Activated CD8-positive, alpha-beta memory T cell treated with anti-CD3 and anti-CD28 coated beads, Interleukin-2, amount 50 U/mL, for 1 hour (primary cell): ENCODE measurements at regions not wholly inside any gene's neighbourhood (a gene's known extent, or its start where the extent isn't known, plus 50 kb on each side); places are given as distances from the start of the nearest gene placed in this dataset.

ENCODE experiments used
- DNase-seq: peaks from one replicate; pipeline ENCODE4 v3.0.0-alpha.2; 2020; ENCODE audit errors: extremely low read depth

DNA sequence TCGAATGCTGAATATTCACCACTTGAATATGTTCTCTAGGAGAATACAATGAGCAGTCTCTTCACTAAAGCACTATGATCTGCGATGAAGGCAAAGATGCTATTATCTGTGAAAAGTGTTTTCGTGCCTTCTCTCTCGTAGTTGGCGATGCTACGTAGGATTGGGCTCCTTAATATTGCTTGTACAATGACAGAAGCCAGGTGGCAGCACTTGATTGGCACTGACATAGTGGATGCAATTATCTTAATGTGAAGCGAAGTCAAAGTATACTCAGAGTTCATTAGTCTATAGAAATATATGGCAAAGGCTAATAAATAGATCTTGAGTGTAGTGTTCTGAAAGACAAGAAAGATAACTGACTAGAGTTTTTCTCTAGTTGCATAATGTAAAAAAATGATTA lies 1135.7 kb upstream of the AGA start:
- DNase-seq, result no peak

DNA sequence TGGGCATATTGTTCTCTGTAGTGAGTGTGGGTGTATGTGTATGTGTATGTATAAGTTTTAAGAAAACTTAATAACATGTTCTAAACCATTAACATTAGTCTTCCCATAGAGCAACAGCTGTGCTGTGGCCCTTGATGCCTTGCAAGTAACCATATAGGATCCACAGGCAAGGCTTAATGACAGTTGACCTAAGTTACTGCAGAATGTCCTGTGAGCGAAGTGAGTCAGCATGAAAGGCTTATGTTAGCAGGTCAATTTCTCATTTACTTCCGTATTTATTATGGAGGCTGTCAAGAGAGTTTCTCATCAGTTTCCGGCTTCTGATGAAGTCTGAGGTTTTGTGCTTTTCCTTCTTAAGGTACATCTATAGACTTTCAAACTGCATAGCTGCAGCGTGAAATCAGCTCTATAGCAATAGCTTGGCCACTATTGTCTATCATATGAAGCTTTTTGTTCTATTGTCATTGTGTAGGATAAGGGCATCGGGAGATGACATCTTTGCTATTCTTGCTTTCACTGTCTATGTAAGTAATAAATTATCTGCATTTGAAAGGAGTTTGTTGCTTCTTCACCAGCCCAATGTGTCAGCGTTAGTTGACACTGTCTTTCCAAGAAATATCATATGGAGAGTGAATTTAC lies 1153.4 kb upstream of the AGA start:
- DNase-seq, result no peak

DNA sequence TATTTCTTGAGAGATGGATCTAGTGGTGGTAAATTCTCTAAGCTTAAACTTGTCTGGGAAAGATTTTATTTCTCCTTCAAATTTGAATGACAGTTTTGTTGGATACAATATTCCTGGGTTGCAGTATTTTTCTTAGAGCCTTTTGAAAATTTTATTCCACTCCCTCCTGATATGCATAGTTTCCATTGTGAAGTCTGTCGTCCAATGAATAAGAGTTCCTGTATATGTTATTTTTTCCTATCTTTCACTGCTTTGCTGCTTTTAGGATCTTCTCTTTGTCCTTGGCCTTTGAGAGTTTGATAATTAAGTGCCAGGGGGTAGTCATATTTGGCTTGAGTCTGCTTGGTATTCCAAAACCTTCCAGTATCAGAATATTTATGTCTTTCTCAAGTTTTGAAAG lies 1156.4 kb upstream of the AGA start:
- DNase-seq, result no peak

DNA sequence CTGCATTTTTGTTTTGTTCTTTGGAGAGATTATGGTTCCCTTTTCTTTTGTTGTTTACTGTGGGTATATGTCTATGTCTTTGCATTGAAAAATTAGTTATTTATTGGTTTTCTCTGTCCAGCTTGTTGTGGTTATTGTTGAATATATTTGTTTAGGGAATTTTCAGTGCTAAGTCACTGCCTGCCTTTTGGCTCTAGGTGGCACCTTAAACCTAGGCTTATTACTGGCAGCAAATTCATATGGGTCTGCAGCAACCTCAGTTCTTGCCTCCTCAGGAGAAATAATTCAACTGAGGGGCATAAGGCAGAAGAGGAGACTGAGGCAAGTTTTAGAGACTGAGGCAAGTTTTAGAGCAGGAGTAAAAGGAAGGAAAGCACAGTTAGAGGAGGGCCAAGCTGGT lies 1157.3 kb upstream of the AGA start:
- no peak for DNase-seq

DNA sequence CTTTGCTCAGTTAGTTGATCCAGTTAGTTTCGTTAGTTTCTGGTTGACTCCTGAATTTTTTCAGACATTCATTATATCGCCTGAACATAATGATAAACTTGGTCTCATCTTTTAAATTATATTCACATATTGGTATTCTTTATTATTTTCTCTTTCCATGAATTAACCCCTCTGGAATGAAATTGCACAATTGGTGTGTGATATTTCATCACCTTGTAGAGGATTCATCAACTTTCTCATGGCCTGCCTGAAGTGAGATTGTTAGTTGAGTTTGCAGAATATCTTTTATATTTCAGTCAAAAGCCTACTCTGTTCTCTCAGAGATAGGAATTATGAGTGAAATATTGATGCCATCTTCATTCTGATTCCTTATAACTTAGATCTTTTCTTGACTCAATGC lies 1160.6 kb upstream of the AGA start:
- DNase-seq, result no peak

DNA sequence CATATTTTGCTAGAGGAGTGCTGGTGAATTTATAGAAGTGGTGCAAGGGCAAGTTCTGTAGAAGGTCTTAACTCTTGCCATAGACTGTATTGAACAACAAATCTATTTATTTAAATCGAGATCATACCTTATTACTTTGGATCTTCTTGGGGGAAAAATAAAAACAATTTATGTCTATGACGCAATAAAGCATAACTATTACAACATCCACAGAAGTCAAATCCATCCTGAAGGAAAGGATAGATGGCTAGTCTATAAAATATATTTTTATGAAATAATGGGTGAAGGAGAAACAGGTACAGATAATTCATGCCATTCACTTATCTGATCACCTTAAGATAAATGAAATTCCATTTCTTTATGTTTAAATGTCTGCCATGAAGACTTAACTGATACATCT lies 1168.8 kb upstream of the AGA start:
- no peak for DNase-seq

DNA sequence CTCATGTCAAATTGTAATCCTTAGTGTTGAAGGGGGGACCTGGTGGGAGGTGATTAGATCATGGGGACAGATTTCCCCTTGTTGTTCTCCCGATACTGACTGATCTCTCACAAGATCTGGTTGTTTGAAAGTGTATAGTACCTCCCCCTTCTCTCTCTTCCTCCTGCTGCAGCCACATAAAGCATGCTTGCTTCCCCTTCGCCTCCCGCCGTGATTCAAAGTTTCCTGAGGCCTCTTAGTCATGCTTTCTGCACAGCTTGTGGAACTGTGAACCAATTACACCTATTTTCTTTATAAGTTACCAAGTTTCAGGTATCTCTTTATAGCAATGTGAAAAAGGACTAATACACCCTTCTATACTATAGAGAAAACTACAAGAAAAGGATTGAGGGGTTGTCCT lies 1170.5 kb upstream of the AGA start:
- no peak for DNase-seq

DNA sequence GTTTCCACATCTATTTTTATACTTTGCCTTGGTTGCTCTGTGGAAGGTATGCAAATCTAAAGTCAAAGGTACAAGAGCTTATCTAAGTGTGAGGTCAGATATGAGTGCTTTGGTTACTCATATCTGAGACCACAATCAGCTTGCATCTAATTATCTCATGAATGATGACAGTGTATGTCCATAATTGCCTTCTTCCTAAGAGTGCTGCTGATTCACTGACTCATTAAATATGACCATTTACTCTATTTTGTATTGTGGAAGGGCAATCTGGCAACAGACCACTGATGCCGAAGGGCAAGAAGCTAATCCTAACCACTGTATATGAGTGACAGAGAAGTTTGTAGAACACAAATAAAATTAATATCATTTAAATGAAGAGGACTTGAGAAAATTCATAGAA lies 1190.2 kb upstream of the AGA start:
- no peak for DNase-seq

DNA sequence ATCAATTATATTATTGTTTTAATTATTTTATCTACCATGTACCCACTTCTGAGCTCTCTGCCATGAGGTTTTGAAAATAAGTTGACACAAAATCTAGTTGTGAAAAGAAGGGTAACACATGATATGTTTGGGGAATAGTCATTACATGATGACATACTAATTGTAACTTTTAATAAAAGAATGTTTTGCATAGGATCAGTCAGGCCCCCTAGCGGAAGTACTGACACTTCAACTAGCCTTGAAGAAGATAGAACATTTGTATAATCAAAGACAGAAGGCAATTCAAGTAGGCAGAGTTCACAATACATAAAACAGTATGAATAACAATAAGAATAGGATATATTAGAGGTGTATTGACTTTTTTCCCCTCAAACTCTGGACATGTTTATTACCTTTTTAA lies 1191.0 kb upstream of the AGA start:
- no peak for DNase-seq

DNA sequence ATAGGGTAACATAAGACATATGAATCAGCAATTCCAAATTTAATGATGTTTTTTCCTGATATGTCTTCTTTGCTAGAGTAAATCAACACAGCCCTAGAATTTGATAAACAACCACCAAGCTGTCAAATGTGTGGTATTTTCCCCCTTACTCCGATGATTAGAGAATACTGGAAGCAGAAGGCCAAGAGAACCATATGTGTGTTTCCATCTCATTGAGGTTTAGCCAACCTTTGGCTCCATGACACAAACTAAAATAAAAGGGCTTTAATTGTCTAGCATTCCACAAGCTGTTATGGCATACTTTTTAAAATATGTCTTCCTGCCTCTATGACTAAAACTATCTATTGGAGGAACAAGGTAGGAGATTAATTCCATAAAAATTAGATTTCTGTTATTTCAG lies 1222.4 kb upstream of the AGA start:
- DNase-seq, result no peak

DNA sequence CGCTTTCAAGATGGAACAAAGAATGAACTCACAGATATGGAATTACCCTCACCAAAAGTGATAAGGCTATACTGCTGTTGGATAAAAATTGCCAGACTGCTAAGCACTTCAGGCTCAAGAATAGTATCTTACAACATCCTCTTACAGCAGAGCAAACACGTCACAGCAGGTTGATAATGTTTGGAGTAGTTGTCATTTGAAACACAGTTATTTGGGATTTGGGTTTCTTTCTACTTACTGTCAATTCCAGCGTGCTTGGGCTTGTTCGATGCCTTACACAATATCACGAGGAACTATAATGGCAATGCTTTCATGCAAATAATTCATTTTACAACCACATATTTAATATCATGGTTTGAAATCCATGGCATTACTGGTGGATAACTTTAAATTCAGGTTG lies 1223.7 kb upstream of the AGA start:
- no peak for DNase-seq

DNA sequence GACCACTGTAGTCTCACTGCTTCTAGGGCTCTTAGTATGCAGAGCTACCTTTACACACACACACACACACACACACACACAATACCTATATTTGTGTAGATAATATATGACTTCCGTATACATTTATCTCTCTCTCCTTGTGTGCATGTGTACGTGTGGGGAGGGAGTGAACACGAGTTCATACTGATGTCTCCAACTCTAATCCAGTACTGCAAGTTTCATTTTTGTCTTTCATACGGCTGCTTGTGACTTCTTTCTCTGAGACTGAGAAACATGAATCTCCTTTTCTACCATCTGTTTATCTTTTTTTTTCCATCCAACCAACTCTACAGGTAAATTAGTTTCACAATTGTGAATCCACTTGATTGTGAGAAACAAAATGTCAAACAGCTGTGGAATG lies 1229.5 kb upstream of the AGA start:
- no peak for DNase-seq

DNA sequence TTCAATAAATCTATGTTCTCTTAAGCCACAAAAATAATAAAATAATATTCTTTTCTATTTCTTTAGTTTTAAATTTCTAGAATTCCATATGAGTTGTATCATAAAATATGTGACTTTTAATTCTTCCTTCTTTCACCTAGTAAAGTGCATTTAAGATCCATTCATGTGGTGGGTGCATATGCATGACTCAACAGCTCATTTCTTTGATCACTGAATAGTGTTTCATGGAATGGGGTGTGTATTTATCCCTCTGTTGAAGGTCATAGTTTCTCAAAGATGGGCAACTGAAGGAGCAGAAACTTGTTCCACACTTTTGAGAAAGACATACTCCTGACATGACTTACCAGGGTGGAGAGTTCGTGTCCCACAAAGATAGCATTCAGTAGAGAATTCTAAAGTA lies 1230.3 kb upstream of the AGA start:
- no peak for DNase-seq

DNA sequence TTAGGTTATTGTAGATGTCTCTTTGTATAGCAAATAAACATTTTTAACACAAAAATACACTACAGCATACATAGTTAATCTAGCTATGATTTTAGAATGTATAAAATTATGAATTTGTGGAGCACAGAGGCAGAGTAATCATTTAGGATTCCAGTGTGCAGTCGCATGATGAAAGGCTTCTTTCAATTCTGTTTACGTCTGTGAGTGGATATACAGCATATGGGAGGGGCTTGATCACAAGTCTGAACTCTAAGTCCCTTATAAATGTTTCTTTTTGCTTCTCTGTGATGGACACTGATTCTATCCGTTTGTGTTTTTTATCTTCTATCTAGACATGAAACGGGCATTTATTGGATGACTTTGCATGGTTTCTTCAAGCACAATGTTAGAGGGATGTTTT lies 1239.6 kb upstream of the AGA start:
- DNase-seq, result no peak

DNA sequence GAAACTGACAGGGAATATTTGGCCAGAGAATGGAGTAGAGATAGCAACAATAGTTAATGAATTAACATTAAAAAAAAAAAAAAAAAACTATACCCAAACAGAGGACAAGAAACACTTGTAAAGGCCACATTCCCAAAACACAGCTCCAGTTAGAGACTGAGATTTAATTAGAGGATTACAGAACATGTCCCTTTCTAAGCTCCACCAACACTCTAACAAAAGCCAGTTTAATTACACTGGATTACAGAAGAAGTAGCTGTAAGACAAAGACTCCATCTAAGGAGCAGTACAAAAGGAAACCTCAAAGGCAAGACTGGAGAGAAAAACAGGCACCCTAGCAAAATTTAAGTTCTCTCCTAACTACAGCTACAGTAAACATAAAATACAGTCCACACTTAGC lies 1247.7 kb upstream of the AGA start:
- no peak for DNase-seq

DNA sequence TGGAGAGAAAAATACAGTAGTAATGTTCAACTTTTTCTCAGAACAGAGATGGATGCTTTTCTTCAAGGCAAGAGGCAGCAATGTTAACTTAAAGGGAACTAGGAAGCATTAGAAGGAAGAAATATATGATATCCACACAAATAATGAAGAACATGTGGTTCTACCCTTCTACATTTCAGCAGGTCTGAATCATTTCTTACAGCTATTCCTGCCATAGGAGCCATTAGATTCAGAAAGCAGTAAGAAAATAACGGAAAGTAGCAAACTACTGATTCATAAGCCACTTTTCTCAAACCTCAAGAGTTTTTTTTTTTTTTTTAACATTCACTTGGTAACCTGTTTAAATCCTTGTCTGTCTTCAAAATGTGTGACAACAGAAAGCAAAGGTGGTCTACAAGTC lies 1251.6 kb upstream of the AGA start:
- no peak for DNase-seq

DNA sequence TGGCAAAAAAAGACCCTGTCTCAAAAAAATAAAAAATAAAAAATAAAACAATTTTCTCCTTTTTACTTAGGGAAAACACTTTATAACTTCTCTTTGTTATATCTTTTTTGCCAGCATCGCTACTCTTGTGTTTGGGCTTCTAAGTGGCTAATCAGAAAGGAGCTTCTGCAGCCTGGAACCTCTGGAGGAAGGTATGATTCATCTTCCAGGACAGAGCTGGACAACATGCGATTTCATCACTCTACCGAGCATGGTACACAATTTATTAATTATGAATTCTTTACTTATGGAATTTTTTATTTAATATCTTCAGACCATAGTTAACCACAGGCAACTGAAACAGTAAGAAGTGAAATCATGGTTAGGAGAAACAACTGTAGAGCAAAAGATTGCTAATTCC lies 1254.3 kb upstream of the AGA start:
- no peak for DNase-seq

DNA sequence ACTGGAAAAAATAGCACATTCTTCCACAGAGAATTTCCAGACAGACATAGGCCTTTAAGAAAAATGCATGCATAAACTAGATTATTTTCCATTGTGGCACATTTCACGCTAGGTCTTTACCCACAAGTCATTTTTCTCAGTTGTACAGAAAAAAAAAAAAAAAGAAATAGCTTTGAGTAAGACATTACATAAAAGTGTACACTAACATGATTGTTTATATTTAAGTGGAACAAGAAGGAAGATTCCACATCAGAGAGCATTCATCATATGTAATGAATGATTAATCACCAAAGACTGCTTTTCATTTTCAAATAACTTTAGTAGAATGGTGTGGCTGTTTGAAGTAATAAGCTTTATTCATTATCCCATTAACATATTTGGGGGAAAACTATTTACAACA lies 1270.2 kb upstream of the AGA start:
- no peak for DNase-seq

DNA sequence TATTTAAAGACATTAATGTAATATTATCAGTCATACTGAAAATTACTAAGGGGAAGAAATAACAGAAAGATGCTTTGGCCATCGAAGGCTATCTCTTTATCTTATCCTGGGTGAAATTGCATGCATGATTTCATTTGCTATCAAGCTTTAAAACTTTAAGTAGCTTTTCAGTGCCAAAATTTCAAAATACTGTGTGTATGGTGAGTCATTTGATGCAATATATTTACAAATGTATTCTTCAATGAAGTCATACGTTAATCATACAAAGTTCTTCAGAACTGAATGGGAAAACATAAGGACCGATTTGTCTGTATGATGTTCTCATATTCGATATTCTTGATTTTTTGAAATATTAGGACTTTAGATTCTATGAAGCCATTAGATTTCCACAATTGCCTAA lies 1295.8 kb upstream of the AGA start:
- DNase-seq, result no peak

DNA sequence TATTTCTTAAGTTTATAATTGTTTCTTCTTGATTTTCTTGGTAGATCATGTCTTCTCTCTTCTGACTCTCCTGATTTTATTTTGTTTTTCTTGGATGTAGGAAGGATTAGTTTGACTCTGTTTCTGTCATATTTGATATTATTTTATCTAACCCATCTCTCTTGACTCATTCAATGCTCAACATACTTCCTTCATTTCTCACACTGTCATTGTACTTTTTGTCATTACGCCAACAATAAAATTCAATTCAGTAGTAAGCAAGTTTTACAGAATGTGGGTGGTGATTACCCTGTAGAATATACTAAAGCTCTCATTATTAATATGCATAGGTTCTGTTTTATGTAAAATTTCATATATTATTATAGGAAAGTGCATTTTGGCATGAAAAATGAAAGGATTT lies 1303.0 kb upstream of the AGA start:
- no peak for DNase-seq

DNA sequence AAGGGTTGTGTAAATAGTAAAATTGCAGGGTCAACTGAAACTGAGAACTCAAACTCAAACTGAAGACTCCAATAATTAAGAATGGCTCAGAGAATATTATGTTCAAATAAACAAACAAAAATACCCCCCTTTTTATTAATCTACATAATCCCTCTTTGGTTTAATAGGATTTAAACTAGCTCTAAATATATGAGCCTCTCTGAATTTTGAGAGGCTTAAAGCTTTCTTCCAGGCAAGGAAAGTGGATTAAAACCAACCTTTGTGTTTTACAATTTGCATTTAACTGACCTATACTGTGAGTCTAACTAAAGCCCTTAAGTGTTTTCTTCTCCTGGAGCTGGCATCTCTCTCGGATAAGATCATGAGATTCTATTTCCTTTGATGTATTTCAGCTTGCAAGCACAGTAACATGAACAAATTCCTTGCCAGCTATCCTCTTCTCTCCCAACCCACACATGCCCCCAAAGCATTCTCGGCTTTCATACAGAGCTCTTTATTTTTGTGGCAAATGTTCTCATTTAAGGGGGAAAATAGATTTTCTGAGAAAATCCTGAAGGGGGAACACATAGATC lies 1310.8 kb upstream of the AGA start:
- no peak for DNase-seq

DNA sequence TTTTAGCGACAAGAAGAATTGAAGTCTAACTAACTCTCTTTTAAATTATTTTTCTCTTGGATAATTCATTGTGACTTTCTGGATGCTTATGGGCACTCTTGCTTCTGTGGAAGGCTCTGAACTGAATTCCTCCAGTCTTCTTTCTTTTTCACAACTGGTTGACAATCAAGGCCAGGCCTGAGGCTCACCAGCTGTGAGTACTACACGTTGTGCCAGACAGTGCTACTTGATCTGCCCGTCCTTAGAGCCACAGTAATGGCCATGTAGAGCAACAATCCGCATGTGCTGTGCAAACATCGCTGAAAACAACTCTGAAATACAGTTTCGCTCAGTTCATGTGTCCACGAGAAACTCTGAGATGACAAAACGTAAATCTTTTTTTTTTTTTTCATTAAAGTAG lies 1336.3 kb upstream of the AGA start:
- no peak for DNase-seq

DNA sequence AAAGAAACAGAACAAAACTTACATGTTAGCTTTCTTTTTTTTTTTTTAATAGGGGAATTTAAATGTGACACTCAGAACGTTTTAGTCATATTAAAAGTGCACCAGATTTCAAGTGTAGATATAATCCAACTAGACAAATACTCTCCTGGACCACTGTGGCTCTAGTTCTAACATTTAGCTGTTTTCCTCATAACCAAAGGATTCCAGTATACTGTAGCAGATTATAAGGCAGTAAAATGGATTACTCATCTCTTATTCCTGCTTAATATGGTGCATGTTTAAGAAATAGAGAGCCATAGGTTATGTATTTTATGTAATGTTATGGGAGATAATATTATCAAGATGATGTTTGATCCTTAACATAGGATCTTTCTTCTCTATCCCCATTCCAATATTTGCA lies 1339.5 kb upstream of the AGA start:
- no peak for DNase-seq

DNA sequence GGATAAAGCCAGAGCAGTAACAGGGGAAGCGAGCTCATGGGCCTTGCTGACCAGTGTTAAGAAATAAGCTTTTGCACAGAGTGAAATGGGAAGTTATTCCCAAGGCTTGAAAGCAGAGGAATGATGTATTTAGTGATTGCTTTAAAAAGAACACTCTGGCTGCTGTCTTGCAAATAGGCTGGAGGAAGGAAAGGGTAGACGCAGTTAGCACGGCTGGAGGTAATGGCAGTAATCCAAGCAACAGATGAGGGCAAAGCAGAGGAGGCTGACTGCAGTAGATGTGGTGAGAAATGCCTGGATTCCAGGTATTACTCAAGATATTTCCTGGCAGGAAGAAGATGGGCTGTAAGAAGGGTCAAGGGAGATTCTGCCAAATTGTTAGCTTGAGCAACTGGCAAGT lies 1342.3 kb upstream of the AGA start:
- no peak for DNase-seq
